ENCODE measurements at regions not wholly inside any gene's neighbourhood (a gene's known extent, or its start where the extent isn't known, plus 50 kb on each side); places are given as distances from the start of the nearest gene placed in this dataset.
"Not testable (repeated sequence)": the region's sequence is repeated elsewhere in the genome, so short reads cannot be mapped to it uniquely, and the experiment has no call there.

DNA sequence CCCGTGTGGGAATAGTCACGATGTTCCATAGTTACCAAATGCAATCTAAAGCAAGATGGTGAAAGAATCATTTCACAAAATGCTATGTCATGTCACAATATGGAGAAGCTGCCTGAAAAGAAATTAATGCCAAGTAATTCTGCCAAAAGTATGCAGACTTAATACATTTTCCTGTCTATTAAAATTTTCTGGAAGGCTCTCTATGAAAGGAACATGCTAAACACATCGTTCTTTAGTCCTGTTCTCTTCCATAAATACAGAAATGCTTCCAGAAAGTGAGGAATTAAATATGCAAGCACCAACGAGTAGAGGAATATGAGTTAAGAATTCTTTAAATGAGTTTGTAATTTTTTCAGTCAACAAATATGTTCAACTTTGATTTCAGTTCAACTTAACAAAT is 266.8 kb upstream of the CRBN start:
- Mint-ChIP-seq H3K4me1 (ENCODE audit: low read depth) (no peaks in the 10 kb centered on the region), H3K4me3 (ENCODE audit: unreplicated experiment) (no peak overlapping the region), H3K27ac (ENCODE audit: unreplicated experiment) (no peak overlapping the region), H3K36me3 (ENCODE audit: low read depth) (no peaks in the 10 kb centered on the region), H3K27me3 (ENCODE audit: low read depth) (no peaks in the 10 kb centered on the region), H3K9me3 (ENCODE audit: low read depth) (peaks cover 4% of the 10 kb centered on the region)
- TF ChIP-seq, protein P1, sequence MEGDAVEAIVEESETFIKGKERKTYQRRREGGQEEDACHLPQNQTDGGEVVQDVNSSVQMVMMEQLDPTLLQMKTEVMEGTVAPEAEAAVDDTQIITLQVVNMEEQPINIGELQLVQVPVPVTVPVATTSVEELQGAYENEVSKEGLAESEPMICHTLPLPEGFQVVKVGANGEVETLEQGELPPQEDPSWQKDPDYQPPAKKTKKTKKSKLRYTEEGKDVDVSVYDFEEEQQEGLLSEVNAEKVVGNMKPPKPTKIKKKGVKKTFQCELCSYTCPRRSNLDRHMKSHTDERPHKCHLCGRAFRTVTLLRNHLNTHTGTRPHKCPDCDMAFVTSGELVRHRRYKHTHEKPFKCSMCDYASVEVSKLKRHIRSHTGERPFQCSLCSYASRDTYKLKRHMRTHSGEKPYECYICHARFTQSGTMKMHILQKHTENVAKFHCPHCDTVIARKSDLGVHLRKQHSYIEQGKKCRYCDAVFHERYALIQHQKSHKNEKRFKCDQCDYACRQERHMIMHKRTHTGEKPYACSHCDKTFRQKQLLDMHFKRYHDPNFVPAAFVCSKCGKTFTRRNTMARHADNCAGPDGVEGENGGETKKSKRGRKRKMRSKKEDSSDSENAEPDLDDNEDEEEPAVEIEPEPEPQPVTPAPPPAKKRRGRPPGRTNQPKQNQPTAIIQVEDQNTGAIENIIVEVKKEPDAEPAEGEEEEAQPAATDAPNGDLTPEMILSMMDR (IDR thresholded peaks at IDR 0.05) = no peak
- no peak for DNase-seq (ENCODE audit: low spot score)

DNA sequence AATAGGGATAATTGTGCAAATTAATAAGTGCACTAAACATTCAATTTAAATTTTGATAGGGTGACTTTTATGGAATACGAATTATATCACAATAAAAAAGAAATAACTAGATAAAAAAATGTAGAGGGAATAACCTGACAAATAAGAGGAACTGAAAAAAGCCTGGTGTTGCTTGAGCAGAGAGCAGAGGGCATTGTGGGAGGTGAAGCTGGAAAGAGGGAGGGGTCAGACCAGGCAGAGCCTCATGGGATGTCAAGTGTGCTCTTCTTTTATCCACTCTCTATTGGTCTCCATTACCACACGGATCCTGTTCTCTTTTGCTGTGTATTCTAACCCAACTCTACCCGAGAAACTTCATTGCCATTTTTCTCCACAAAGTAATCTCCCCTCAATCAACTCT is 264.0 kb upstream of the CRBN start:
- H3K9me3 Mint-ChIP-seq (ENCODE audit: low read depth) = peaks cover 4% of the 10 kb centered on the region
- H3K27ac Mint-ChIP-seq (ENCODE audit: unreplicated experiment) = no peak overlapping the region
- H3K4me1 Mint-ChIP-seq (ENCODE audit: low read depth) = no peaks in the 10 kb centered on the region
- no peaks in the 10 kb centered on the region for H3K27me3 Mint-ChIP-seq (ENCODE audit: low read depth)
- H3K36me3 Mint-ChIP-seq (ENCODE audit: low read depth) = no peaks in the 10 kb centered on the region
- no peak for DNase-seq (ENCODE audit: low spot score)
- no peak overlapping the region for H3K4me3 Mint-ChIP-seq (ENCODE audit: unreplicated experiment)
- TF ChIP-seq, protein P1 (IDR thresholded peaks at IDR 0.05) = no peak

DNA sequence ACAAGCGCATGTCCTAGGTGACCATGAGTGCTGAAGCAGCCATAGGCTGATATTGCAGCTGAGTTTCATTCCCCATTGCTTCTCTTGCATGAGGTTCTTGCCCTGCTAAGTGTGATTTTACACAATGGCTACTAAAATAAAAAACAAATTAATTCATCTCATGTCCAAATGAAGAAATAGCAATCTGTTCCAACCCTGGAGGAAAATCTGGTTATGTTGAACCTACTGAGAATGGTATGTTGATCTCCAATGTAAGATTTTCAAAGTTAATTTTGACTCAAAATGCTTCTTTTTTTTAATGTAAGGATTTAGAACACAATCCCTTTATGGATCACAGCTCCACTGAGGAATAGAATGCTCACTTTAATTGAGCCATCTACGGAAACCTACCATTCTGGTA is 254.2 kb upstream of the CRBN start:
- peaks cover 9% of the 10 kb centered on the region for H3K27me3 Mint-ChIP-seq (ENCODE audit: low read depth)
- H3K4me1 Mint-ChIP-seq (ENCODE audit: low read depth) = no peaks in the 10 kb centered on the region
- H3K36me3 Mint-ChIP-seq (ENCODE audit: low read depth) = no peaks in the 10 kb centered on the region
- peaks cover 8% of the 10 kb centered on the region for H3K9me3 Mint-ChIP-seq (ENCODE audit: low read depth)
- H3K27ac Mint-ChIP-seq (ENCODE audit: unreplicated experiment) = no peak overlapping the region
- no peak for DNase-seq (ENCODE audit: low spot score)
- H3K4me3 Mint-ChIP-seq (ENCODE audit: unreplicated experiment) = no peak overlapping the region
- TF ChIP-seq, protein P1 (IDR thresholded peaks at IDR 0.05) = no peak

DNA sequence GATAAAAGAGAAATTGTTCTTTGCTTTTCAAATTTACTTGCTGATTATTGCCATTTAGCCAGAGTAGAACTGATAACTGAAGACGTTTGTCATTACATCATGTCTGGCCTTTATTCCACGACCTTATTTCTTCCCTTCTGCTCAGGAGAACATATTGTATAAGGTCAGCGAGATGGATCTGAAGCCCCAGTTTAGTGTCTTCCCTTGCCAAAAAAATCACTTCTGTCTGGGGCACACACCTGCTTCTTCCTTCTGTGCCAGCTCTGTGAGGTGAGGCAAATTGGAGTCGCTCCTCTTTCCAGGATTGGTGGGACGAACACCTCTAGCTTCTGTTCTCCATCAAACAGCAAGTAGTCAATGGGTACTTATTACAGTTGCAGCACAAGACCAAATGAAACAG is 250.3 kb upstream of the CRBN start:
- TF ChIP-seq, protein P1 (IDR thresholded peaks at IDR 0.05) = no peak
- H3K36me3 Mint-ChIP-seq (ENCODE audit: low read depth) = no peaks in the 10 kb centered on the region
- H3K4me1 Mint-ChIP-seq (ENCODE audit: low read depth) = no peaks in the 10 kb centered on the region
- no peak for DNase-seq (ENCODE audit: low spot score)
- H3K27me3 Mint-ChIP-seq (ENCODE audit: low read depth) = peaks cover 8% of the 10 kb centered on the region
- H3K4me3 Mint-ChIP-seq (ENCODE audit: unreplicated experiment) = no peak overlapping the region
- H3K27ac Mint-ChIP-seq (ENCODE audit: unreplicated experiment) = no peak overlapping the region
- peaks cover 13% of the 10 kb centered on the region for H3K9me3 Mint-ChIP-seq (ENCODE audit: low read depth)

DNA sequence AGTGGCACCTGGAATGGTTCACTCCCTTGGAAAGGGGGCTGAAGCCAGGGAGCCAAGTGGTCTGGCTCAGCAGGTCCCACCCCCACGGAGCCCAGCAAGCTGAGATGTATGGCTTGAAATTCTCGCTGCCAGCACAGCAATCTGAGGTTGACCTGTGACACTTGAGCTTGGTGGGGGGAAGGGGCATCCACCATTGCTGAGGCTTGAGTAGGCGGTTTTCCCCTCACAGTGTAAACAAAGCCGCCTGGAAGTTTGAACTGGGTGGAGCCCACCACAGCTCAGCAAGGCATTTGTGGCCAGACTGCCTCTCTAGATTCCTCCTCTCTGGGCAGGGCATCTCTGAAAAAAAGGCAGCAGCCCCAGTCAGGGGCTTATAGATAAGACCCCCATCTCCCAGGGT is 228.2 kb upstream of the CRBN start:
- not testable (repeated sequence) for H3K36me3 Mint-ChIP-seq (ENCODE audit: low read depth); H3K27ac Mint-ChIP-seq (ENCODE audit: unreplicated experiment); H3K4me1 Mint-ChIP-seq (ENCODE audit: low read depth); H3K27me3 Mint-ChIP-seq (ENCODE audit: low read depth); H3K4me3 Mint-ChIP-seq (ENCODE audit: unreplicated experiment)
- peaks cover 23% of the 10 kb centered on the region for H3K9me3 Mint-ChIP-seq (ENCODE audit: low read depth)
- peak; percentile 37 for DNase-seq (ENCODE audit: low spot score)

DNA sequence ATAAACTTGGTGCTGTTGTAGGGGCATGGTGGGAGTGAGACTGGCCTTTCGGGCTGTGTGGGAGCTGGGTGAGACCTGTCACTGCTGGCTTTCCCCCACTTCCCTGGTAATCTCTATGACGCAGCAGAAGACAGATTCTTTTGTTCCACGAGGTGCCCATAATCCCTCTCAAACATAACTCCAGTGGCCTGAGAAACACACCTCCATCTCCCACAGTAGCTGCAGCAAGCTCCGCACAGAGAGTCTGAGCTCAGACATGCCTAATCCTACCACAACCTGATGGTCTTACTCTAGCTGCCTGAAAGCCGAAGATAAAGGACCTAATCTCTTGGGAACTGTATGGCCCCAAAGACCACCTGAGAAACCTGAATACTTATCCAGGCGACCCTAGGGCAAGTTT is 225.6 kb upstream of the CRBN start:
- H3K27me3 Mint-ChIP-seq (ENCODE audit: low read depth) = no peaks in the 10 kb centered on the region
- H3K9me3 Mint-ChIP-seq (ENCODE audit: low read depth) = peaks cover 37% of the 10 kb centered on the region
- DNase-seq (ENCODE audit: low spot score) = no peak
- no peak overlapping the region for H3K27ac Mint-ChIP-seq (ENCODE audit: unreplicated experiment)
- H3K36me3 Mint-ChIP-seq (ENCODE audit: low read depth) = no peaks in the 10 kb centered on the region
- no peaks in the 10 kb centered on the region for H3K4me1 Mint-ChIP-seq (ENCODE audit: low read depth)
- TF ChIP-seq, protein P1 (IDR thresholded peaks at IDR 0.05) = no peak
- no peak overlapping the region for H3K4me3 Mint-ChIP-seq (ENCODE audit: unreplicated experiment)

All from chondrocyte (in vitro differentiated cells).